ENCODE measurements at regions not wholly inside any gene's neighbourhood (a gene's known extent, or its start where the extent isn't known, plus 50 kb on each side); places are given as distances from the start of the nearest gene placed in this dataset.

- H3K79me2 ChIP-seq (ENCODE audit: insufficient read depth, low read length) = no peaks in the 10 kb centered on the region
- no peak overlapping the region for H3K4me3 ChIP-seq (ENCODE audit: insufficient read depth, low read length)
- TF ChIP-seq CTCF (IDR thresholded peaks at IDR 0.05; ENCODE audit: extremely low read depth, low read depth, low read length) = no peak
- H3K4me1 ChIP-seq (ENCODE audit: insufficient read depth, low read length) = no peaks in the 10 kb centered on the region
- H3K27ac ChIP-seq (ENCODE audit: low read depth, low read length) = no peak overlapping the region
- no peak overlapping the region for H2AFZ ChIP-seq (ENCODE audit: low read length)
- no peaks in the 10 kb centered on the region for H3K36me3 ChIP-seq (ENCODE audit: insufficient read depth, low read length)
- DNase-seq (ENCODE audit: insufficient read length, low spot score, missing footprints) = no peak
- H3K9me3 ChIP-seq (ENCODE audit: low read depth, low read length) = no peaks in the 10 kb centered on the region
- H3K27me3 ChIP-seq (ENCODE audit: insufficient read depth, low read length) = no peaks in the 10 kb centered on the region
- H4K20me1 ChIP-seq (ENCODE audit: insufficient read depth, low read length) = no peaks in the 10 kb centered on the region
- no peak overlapping the region for H3K4me2 ChIP-seq (ENCODE audit: insufficient read depth, low read length)
Observed at GRCh38 chr14:87002776-87003175, 990.2 kb downstream of the GALC start.

- no peak for TF ChIP-seq CTCF (IDR thresholded peaks at IDR 0.05; ENCODE audit: extremely low read depth, low read depth, low read length)
- Histone ChIP-seq H3K9me3 (ENCODE audit: low read depth, low read length) (no peaks in the 10 kb centered on the region), H3K27me3 (ENCODE audit: insufficient read depth, low read length) (no peaks in the 10 kb centered on the region)
Observed at GRCh38 chr14:87001333-87001732, 991.6 kb downstream of the GALC start.

GRCh38 chr14:87000081-87000480 is 992.9 kb downstream of the GALC start:
- DNase-seq (ENCODE audit: insufficient read length, low spot score, missing footprints) = no peak
- no peaks in the 10 kb centered on the region for H3K9me3 ChIP-seq (ENCODE audit: low read depth, low read length)
- H3K4me2 ChIP-seq (ENCODE audit: insufficient read depth, low read length) = no peak overlapping the region
- H3K36me3 ChIP-seq (ENCODE audit: insufficient read depth, low read length) = no peaks in the 10 kb centered on the region
- no peak for TF ChIP-seq CTCF (IDR thresholded peaks at IDR 0.05; ENCODE audit: extremely low read depth, low read depth, low read length)
- no peak overlapping the region for H3K4me3 ChIP-seq (ENCODE audit: insufficient read depth, low read length)
- no peaks in the 10 kb centered on the region for H3K79me2 ChIP-seq (ENCODE audit: insufficient read depth, low read length)
- no peak overlapping the region for H2AFZ ChIP-seq (ENCODE audit: low read length)
- no peaks in the 10 kb centered on the region for H4K20me1 ChIP-seq (ENCODE audit: insufficient read depth, low read length)
- H3K27ac ChIP-seq (ENCODE audit: low read depth, low read length) = no peak overlapping the region
- H3K4me1 ChIP-seq (ENCODE audit: insufficient read depth, low read length) = no peaks in the 10 kb centered on the region
- no peaks in the 10 kb centered on the region for H3K27me3 ChIP-seq (ENCODE audit: insufficient read depth, low read length)

More at GRCh38 chr14:87001333-87001732, 991.6 kb downstream of the GALC start:
- Histone ChIP-seq H3K4me1 (ENCODE audit: insufficient read depth, low read length) (no peaks in the 10 kb centered on the region), H4K20me1 (ENCODE audit: insufficient read depth, low read length) (no peaks in the 10 kb centered on the region), H3K36me3 (ENCODE audit: insufficient read depth, low read length) (no peaks in the 10 kb centered on the region), H3K4me2 (ENCODE audit: insufficient read depth, low read length) (no peak overlapping the region), H3K79me2 (ENCODE audit: insufficient read depth, low read length) (no peaks in the 10 kb centered on the region), H2AFZ (ENCODE audit: low read length) (no peak overlapping the region), H3K27ac (ENCODE audit: low read depth, low read length) (no peak overlapping the region), H3K4me3 (ENCODE audit: insufficient read depth, low read length) (no peak overlapping the region)
- DNase-seq (ENCODE audit: insufficient read length, low spot score, missing footprints) = no peak

- Histone ChIP-seq H3K4me2 (ENCODE audit: insufficient read depth, low read length) (no peak overlapping the region), H3K27ac (ENCODE audit: low read depth, low read length) (no peak overlapping the region), H2AFZ (ENCODE audit: low read length) (no peak overlapping the region), H3K36me3 (ENCODE audit: insufficient read depth, low read length) (no peaks in the 10 kb centered on the region), H4K20me1 (ENCODE audit: insufficient read depth, low read length) (no peaks in the 10 kb centered on the region), H3K4me1 (ENCODE audit: insufficient read depth, low read length) (no peaks in the 10 kb centered on the region), H3K79me2 (ENCODE audit: insufficient read depth, low read length) (no peaks in the 10 kb centered on the region), H3K27me3 (ENCODE audit: insufficient read depth, low read length) (no peaks in the 10 kb centered on the region), H3K9me3 (ENCODE audit: low read depth, low read length) (no peaks in the 10 kb centered on the region), H3K4me3 (ENCODE audit: insufficient read depth, low read length) (no peak overlapping the region)
- no peak for TF ChIP-seq CTCF (IDR thresholded peaks at IDR 0.05; ENCODE audit: extremely low read depth, low read depth, low read length)
- no peak for DNase-seq (ENCODE audit: insufficient read length, low spot score, missing footprints)
Observed at GRCh38 chr14:86999036-86999435, 993.9 kb downstream of the GALC start.
